GM18507 (cell line): ENCODE measurements at regions not wholly inside any gene's neighbourhood (a gene's known extent, or its start where the extent isn't known, plus 50 kb on each side); places are given as distances from the start of the nearest gene placed in this dataset.

Experiments used
- DNase-seq: peaks from one replicate; pipeline ENCODE4 v3.0.0; 2011; ENCODE audit warnings: low read depth; ENCODE audit not compliant: insufficient read length; ENCODE audit errors: extremely low spot score
- FAIRE-seq: peaks from 2 replicates; lab custom pipeline; 2011; peaks lifted over from hg19 to GRCh38; lab: Jason Lieb, UNC

GRCh38 chr13:47413526-47413925 lies 516.7 kb upstream of the HTR2A start:
- DNase-seq: no peak
- no peak for FAIRE-seq

GRCh38 chr13:47413112-47413511 lies 516.3 kb upstream of the HTR2A start:
- FAIRE-seq (no peak), DNase-seq (no peak)

GRCh38 chr13:47409778-47410177 lies 512.9 kb upstream of the HTR2A start:
- FAIRE-seq (no peak), DNase-seq (no peak)

DNA sequence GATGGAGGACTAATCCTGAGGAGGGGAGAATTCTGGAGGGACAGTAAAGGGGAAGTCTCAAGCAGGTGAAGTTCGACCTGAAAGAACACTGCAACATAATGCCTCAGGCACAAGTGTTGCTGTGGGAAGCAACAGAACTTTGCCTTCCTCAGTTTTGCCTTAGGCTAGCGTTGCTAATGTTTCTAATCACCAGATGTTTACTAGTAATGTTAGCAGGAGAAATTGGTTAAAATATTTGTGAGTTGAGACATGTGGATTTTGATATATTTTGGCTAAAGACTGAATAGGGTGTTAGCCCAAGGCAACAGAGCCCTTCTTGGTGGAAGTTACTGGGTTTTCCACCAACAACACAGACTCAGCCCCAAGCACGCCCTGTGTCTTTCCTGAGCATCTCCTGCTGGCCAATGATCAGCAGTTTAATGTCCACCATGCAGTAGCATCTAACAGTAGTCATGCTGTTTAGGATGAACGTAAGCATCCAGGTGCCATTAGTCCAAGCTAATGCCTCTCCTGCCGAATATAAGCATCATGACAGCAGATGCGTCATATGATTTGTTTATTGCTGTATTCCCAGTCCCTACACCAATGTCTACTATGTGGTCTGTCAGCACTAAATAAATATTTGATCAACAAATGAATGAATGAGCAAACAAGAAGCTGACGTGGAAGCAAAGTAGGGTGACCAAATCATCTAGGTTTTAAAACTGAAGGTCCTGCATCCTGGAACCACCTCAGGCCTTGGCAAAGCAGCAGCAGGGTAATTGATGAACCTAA lies 511.9 kb upstream of the HTR2A start:
- FAIRE-seq (no peak), DNase-seq (no peak)

DNA sequence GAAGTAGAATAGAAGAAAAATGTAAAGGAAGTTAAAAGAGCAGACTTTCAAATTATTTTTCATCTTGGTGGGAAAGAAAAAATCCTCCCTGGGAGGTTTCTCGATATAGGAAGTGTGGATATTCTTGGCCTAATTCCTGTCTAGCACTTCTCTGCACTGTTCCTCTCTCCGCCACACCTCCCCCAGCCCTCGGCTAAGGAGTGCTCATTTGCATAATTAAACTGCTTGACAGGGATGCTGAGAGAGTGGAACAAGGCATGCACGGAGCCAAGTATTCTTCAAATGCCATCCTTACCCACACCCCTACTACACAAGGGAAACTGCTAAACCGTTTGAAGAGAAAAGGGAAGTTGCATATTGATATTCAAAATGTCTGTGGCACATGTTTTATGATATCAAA lies 511.0 kb upstream of the HTR2A start:
- DNase-seq: no peak
- no peak for FAIRE-seq

DNA sequence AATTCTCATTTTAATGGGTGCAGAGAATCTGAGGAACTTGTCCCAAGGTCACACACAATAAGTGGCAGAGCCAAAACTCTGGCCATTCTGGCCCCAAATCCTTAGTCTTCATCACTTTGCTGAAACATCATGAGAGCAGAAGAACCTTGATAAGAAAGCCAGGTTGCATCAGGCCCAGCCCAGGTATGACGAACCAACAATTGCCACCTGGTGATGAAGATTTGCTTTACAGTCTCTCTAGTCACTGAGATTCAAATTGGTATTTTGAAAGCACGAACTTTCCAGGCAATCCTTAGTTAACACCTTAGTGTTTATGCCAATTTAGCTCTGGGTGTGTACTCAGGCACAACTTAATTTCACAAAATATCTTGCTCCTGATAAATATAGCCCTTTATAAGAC lies 502.7 kb upstream of the HTR2A start:
- FAIRE-seq: no peak

GRCh38 chr13:47397739-47398138 lies 500.9 kb upstream of the HTR2A start:
- FAIRE-seq (no peak), DNase-seq (no peak)

More for the DNA sequence above, 502.7 kb upstream of the HTR2A start:
- no peak for DNase-seq

- FAIRE-seq (no peak), DNase-seq (no peak)
These were observed 500.1 kb upstream of the HTR2A start for GRCh38 chr13:47396915-47397314.

- DNase-seq: no peak
- no peak for FAIRE-seq
These were observed 477.9 kb upstream of the HTR2A start for GRCh38 chr13:47374741-47375140.

DNA sequence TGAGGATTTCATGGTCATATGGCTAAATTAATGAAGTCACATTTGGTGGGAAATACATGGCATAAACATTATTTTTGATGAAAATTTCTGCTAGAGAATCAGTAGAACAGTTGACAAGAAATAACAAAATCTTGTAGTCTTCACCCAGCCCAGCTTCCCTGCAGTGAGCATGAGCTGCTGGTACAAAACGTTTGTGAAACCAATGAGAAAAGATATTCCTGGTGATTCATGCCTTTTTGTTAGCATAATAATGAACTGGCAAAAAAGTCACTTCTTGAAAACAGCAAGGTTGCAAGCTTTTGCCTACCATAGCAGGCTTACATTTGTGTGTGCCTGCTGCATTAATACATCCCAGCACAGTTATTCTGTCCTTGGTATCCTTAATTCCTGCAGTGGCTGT lies 475.9 kb upstream of the HTR2A start:
- DNase-seq: no peak
- no peak for FAIRE-seq

DNA sequence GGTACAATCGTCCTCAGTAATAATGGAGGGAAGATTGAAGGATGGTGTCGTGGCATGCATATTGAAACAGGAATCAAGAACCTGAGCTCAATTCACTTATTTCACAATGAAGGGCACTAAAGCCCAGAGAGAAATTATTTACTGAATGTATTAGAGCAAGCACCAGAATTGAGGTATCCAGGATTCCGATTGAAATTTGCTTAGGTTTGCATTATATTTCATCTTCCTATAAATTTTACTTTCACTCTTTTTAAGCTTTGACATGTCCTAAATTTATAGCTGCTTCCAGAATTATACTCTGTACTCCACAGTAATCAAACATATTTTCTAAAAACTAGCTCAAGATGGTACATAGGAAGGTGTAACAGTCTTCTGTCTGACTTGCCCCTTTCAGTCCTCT lies 454.9 kb upstream of the HTR2A start:
- DNase-seq (no peak), FAIRE-seq (no peak)

DNA sequence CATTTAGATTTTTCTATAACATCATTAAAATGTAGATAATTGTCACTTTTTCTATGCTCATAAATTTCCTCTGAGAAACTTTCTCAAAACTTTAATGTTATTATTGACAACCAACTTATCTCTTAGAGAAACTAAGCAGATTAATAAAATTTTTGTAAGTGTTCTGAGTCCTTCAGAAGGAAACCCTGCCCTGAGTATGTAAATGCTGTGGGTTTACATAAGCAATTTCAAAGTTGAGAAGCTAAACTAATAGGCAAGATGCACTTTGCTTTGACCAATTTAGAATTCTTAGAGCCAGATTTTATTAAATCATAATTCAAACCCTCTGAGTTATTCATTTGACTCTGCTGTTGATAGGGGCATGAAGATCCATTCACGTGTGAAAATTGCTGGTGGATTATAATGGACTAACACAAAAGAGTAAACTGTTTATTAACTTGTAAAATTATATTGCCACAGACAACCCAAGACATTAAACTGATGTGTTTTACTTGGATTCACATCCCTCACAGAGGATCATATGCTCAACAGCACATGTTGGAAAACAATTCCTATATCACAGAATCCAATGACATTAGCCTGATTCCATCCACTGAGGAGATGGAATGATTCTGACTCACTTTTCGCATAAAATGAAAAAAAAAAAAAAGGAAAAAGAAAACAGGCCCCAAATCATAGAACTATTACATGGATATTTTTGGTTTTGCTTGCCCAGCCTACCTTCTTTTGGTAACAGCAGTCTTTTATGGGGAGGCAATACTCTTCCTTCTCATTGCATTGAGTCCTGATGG lies 453.7 kb upstream of the HTR2A start:
- FAIRE-seq (no peak), DNase-seq (no peak)

DNA sequence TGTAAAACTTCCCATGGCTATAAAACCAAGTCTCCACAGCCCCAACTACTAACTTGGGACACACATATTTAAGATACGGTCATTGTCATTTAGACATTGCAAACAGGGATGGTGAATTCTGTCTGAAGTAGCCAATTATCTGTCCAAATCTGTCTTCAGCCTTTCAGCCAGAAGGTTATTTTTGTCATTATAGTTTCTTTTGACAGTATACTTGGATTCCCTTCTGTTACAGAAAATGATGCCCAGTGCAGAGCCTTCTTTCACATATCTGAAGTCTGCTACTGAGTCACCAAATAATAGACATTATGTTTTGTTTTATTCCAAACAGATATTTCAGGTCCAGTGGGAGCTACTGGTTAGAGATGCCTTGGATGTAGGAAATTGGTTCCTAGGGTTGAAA lies 452.4 kb upstream of the HTR2A start:
- FAIRE-seq: no peak
- no peak for DNase-seq

GRCh38 chr13:47337781-47338507 lies 441.1 kb upstream of the HTR2A start:
- no peak for FAIRE-seq
- no peak for DNase-seq

DNA sequence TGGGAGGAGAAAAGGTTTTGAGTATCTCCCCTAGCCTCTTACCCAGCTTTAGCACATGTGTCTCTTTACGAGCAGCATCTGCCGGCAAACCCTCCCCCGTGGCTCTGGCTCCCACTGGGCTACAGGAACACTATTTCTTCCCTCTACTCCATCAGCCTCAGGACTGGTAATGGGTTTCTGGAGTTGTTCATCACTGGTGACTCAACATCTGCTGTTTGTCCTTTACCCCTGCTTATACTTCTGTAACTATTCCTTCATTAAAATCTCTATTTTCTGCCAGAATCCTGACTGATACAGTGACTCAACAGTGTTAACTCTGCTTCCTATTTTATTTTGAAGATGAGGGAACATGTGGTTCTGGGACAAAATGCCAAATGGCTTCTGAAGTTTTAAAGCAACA lies 437.3 kb upstream of the HTR2A start:
- DNase-seq (no peak), FAIRE-seq (no peak)

DNA sequence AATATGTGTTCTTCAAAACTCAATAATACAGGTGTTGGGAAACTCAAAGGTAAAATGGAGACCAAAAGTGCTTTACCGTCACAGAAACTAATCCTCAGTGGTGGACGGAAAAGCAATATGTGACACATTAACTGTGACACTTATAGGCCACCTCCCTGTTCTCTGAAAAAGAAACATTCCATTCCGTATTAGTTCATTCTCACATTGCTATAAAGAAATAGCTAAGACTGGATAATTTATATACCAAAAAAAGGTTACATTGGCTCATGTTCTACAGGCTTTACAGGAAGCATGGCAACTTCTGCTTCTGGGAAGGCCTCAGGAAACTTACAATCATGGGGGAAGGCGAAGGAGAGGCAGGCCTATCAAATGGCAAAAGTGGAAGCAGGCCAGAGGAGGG lies 435.3 kb upstream of the HTR2A start:
- FAIRE-seq: no peak
- no peak for DNase-seq

DNA sequence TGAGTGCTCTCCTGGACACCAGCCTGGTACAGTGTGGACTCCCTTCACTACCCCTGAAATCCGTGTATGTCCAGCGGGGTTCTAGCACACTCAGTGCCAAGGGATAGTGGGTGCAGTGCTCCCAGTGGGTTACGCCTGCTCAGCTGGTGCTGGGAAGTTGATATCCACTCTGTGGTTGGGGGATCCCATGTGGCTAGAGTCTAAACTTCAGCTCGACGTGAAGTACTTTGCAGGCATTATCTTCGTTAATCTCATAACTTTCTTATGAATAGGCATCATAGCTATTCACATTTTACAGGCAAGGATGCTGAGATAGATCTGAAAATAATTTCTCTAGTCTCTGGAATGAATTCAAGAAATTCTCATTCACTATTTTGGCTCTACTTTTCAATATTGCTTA lies 433.2 kb upstream of the HTR2A start:
- DNase-seq (no peak), FAIRE-seq (no peak)

DNA sequence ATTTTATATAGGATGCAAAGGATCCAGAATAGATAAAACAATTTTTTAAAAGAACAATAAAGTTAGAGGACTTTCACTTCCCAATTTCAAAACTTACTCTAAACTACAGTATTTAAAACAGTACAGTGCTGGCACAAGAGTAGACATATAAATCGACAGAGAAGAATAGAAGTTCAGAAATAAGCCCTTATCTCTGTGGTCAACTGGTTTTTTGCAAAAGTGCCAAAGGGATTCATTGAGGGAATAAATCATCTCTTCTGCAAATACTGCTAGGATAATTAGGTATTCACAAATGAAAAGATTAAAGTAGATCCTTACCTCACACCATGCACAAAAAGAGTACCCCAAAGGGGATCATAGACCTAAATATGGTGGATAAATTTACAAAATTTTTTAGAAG lies 431.0 kb upstream of the HTR2A start:
- FAIRE-seq: no peak

DNA sequence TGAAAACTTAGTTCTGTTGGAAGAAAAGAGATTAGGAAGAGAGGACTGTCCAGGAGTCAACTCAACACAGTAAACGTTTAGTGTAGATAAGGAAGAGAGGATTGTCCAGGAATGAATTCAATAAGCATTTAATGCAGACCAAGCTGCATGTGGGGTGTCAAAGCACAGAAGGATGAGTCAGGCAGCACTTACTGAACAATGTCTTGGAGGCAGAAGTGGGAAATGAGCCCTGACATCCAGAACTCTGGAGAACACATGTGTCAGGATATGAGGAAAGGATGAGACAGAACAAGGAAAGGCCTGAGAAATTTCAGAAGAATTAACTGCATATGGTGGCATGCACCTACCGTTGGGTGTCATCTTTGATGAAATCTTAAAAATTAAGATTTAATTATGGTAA lies 429.2 kb upstream of the HTR2A start:
- DNase-seq (no peak), FAIRE-seq (no peak)

More for the DNA sequence above, 431.0 kb upstream of the HTR2A start:
- no peak for DNase-seq

DNA sequence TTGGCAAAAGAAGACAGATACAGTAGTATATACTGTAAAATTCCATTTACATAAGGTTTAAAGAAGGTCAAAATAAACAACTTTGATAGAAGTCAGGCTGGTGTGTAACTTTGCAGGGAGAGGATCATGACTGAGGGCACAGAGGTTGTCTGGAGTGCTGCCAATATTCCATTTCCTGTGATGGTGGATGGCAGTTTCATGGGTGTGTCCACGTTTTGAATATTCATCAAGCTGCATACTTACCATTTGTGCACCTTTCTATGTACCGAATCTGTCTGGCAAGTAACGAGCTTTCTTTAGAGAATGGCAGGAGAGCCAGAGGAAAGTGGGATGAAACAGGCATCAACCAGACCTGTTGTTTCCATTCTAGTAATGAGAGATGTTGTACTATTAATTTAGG lies 420.5 kb upstream of the HTR2A start:
- FAIRE-seq (no peak), DNase-seq (no peak)
